GM19467 (cell line): ENCODE measurements at regions not wholly inside any gene's neighbourhood (a gene's known extent, or its start where the extent isn't known, plus 50 kb on each side); places are given as distances from the start of the nearest gene placed in this dataset.
"Not testable (repeated sequence)": the region's sequence is repeated elsewhere in the genome, so short reads cannot be mapped to it uniquely, and the experiment has no call there.

Experiments used
- ATAC-seq: cut with Tn5 transposase; IDR thresholded peaks from one replicate; pipeline ENCODE4 v1.9.1; 2021; ENCODE audit warnings: mild to moderate bottlenecking, moderate library complexity; ENCODE audit not compliant: unreplicated experiment

DNA sequence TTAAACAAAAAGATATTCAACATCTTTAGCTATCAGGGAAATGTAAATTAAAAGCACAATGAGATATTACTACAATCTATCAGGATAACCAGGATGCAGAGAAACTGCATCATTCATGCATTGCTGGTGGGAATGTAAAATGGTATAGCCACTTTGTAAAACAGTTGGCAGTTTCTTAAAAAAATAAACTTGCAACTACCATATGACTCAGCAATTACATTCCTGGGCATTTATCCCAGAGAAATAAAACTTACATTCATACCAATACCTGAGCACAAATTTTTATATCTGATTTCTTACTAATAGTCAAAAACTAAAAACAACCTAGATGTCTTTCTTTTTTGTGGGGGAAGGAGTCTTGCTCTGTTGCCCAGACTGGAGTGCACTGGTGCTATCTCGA, 190.3 kb upstream of the TAB2 start:
- ATAC-seq, result no peak

DNA sequence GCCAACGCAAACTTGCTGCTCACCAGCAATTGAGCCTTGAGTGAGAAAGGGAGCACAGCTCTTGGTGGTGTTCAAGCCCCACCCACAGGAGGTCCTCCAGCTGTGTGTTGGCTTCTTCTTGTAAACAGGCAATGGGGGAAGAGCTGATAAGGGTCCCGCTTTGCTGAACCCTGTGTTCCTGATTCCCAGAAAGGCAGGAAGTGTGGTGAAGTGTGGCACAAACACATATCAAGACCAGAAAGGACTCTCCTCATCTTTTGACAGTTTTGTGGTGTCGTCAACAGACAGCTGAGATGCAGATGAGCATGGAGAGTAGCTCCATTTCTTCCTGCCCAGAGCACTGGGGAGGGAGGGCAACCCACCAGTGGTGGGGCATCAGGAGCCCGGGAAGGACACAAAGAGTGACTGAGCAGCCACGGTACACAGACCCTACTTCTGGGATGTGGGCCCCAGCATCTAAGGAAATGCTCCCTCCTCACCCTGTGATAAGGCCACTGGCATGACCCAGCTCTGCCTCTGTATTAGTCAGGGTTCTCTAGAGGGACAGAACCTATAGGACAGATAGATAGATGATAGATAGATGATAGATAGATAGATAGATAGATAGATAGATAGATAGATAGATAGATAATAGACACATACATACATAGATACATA, 188.9 kb upstream of the TAB2 start:
- no peak for ATAC-seq

GRCh38 chr6:149129371-149130077, 188.0 kb upstream of the TAB2 start:
- ATAC-seq, result no peak

- ATAC-seq, result no peak
These were observed 187.4 kb upstream of the TAB2 start for GRCh38 chr6:149130090-149130489.

DNA sequence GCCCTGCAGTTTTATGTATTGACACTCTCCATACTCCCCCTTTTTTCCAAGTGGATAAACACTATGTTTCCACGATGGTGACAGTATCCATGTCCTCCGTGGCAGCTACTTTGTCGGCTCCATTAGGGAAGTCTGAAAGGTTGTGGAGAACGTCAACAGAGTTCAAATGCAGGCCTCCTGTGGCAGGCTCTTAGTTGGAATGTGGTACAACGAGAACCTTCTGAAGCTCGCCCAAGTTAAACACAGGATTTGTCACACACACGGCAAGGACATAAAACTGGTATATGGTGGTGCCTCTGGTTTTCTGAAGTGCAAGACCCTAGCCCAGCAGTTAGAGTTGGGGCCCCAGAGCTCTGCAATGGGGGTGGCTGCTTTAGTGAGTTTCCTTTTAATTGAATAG, 187.0 kb upstream of the TAB2 start:
- no peak for ATAC-seq

DNA sequence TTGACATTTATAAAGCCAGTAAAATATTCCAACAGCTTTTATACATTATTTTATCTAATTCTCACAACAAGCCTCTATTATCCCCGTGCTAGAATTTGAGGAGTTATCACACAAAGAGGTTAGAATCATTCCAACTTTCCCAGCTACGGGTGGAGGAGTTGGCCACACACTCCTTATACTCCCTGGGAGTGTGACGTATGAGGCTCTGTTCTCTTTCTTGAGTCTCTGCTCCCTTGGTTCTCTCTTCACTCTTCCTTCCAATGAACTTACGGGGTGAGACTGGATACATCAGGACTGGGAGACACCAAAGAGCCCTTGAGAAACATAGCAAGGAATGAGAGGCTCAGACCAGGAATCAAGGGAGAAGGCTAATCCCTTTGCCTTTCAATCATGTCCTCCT, 185.6 kb upstream of the TAB2 start:
- no peak for ATAC-seq

DNA sequence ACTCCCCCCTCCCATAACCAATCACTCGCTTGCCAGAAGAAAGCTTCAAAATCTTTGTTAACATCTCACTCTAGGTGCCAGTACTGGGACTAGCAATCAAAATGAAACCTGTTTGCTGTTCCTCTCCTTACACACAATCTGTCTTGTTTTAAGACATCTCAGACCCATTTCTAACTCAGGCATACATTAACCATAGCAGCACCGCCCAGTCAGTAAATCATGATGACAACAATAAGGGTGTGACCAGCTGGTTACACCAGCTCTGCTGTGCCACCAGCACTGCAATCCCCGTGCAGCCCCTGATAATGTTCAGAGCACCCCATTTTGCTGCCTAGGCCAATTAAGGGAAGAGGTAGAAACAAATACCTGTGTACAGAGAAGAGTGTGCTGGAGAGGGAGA, 185.2 kb upstream of the TAB2 start:
- ATAC-seq, result no peak

DNA sequence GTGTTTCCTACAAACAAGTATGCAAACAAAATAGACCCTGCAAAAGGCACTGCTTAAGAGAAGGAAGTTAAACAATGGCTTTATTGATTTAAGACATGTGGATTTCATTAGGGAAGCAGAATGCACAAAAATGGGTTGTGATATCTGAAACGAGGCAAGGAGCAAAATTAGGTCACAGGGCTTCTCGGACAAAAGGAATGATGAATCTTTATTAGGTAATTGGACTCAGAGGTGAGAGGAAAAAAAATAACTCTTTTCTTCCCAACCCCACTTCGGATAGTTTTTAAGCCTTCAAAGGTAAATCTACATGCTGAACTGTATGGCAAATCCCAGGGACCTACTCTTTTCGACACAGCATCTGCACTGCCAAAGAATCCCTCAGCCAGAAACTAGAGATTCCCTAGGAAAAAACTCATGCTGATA, 183.0 kb upstream of the TAB2 start:
- ATAC-seq, result no peak

- ATAC-seq, result no peak
These were observed 181.7 kb upstream of the TAB2 start for GRCh38 chr6:149135809-149136208.

GRCh38 chr6:149136273-149136912, 181.1 kb upstream of the TAB2 start:
- no peak for ATAC-seq

- no peak for ATAC-seq
These were observed 180.6 kb upstream of the TAB2 start for GRCh38 chr6:149136913-149137286.

- no peak for ATAC-seq
These were observed 179.9 kb upstream of the TAB2 start for GRCh38 chr6:149137594-149137993.

- ATAC-seq, result no peak
These were observed 179.4 kb upstream of the TAB2 start for GRCh38 chr6:149138089-149138488.

- ATAC-seq, result no peak
These were observed 178.7 kb upstream of the TAB2 start for GRCh38 chr6:149138699-149139294.

- ATAC-seq, result no peak
These were observed 177.8 kb upstream of the TAB2 start for GRCh38 chr6:149139782-149140136.

DNA sequence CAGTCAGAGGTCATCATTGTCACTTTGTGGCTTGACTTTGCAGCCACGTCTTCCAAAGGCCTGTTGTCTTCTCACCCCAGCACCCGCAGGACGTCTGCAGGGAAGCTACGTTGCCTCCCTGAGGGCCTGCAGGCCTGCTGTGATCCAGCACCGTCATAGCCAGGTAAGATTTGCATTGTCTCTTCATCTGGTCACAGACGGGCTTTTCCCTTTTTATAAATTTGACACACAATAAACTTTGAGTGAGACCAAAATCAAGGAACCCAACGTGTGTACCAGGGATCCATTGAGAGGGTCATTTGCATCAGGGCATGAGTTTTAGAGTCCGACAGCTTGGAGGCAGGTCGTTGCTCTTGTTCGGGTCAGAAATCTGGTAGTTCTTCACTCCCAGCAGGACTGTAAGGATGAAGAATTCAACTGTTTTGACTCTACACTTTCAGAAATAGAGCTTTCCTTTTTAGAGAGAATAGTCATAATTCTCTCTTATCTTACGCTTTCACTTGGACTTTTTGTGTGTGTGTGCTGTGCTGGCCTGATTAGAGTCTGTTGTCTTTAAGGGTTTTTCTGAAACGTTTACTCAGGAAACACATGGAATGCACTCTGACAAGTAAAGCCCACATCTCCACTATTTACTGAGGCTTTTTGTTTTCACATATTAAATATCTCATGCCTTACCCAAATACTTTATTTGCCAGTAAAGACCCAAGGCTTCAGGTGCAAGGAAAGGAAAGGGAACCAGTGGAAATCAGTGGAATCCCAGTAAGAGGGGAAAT, 177.2 kb upstream of the TAB2 start:
- peak; percentile 54 for ATAC-seq

DNA sequence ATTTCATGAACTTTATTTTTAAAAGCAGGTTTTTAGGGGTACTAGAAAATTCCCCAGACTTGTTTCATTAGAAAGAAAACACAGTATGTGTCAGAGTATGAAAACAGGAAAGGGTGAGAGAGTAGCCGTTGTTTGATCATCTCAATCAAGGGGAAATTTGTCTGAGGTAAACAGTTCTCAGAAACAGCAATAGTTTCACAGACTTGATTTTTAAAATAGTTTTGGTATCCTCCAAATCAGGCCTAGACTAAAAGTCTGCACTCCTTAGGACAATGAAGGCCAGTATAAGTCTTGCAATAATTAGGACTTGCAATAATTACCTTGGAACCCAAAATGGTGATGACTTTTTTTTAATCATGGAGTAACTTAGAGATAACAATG, 176.6 kb upstream of the TAB2 start:
- no peak for ATAC-seq

DNA sequence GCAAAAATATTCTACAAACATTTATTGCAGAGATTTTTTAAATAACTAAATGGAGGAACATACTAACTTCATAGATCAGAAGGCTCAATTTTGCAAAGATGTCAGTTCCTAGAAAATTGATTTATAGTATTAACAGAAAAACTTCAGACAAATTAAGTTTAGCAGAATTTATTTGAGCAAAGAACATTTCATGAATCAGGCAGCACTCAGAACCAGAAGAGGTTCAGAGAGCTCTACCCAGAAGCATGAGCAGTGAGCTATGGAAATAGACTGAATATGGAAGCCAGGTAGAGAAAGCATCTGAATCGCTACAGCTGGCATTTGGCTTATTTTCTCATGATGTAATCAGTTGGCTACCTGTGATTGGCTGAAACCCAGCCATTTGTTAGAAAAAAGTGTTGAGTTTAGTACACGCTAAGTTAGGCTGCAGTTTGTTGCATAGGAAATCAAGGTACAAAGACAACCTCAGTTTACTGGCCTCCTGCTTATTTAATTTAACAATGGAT, 174.5 kb upstream of the TAB2 start:
- ATAC-seq, result no peak

DNA sequence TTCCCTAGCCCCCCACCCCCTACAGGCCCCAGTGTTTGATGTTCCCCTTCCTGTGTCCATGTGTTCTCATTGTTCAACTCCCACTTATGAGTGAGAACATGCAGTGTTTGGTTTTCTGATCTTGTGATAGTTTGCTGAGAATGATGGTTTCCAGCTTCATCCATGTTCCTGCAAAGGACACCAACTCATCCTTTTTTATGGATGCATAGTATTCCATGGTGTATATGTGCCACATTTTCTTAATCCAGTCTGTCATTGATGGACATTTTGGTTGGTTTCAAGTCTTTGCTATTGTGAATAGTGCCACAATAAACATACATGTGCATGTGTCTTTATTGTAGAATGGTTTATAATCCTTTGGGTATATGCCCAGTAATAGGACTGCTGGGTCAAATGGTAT, 171.7 kb upstream of the TAB2 start:
- ATAC-seq, result not testable (repeated sequence)

- no peak for ATAC-seq
These were observed 170.3 kb upstream of the TAB2 start for GRCh38 chr6:149147195-149147594.
